Tibial nerve (tissue), 4 donors: ENCODE measurements at regions not wholly inside any gene's neighbourhood (a gene's known extent, or its start where the extent isn't known, plus 50 kb on each side); places are given as distances from the start of the nearest gene placed in this dataset.

Source experiments
- DNase-seq, 2 donors: peaks; one replicate each; pipeline ENCODE4 v3.0.0-alpha.2; 2019; ENCODE audit warnings: low spot score in 2 of 2
- H3K27ac ChIP-seq, 4 donors: fragments of 200-600 bp; sonication (generic) in 3 of 4; one replicate each; pipeline ENCODE4 v1.5.1; 2017 to 2019; ENCODE audit warnings: mild to moderate bottlenecking in 1 of 4
- H3K27me3 ChIP-seq, 2 donors: fragments of 200-600 bp; sonication (generic) in 1 of 2; one replicate each; pipeline versions ENCODE4 v1.5.1 to v1.6.0; 2017 to 2019
- H3K36me3 ChIP-seq, 3 donors: fragments of 200-600 bp; sonication (generic); one replicate each; pipeline ENCODE4 v1.5.1; 2018 to 2019
- H3K4me1 ChIP-seq, 4 donors: fragments of 200-600 bp; sonication (generic) in 3 of 4; one replicate each; pipeline ENCODE4 v1.5.1; 2017 to 2019
- H3K4me3 ChIP-seq, 4 donors: fragments of 200-600 bp; sonication (generic) in 3 of 4; one replicate each; pipeline ENCODE4 v1.5.1; 2017 to 2019; ENCODE audit warnings: mild to moderate bottlenecking in 1 of 4, moderate library complexity in 1 of 4
- H3K9me3 ChIP-seq, 4 donors: fragments of 200-600 bp; sonication (generic) in 3 of 4; one replicate each; pipeline ENCODE4 v1.5.1; 2017 to 2019
- EP300 ChIP-seq, 2 donors: sonication (generic); formaldehyde crosslinking; IDR thresholded peaks; one replicate each; pipeline ENCODE4 v1.6.1; 2017; ENCODE audit warnings: antibody characterized with exemption in 2 of 2, mild to moderate bottlenecking in 1 of 2
- POLR2A ChIP-seq, 2 donors: fragments of 450-650 bp; IDR thresholded peaks; one replicate each; pipeline ENCODE4 v1.6.1; 2017; ENCODE audit warnings: antibody characterized with exemption in 2 of 2, mild to moderate bottlenecking in 2 of 2, moderate library complexity in 2 of 2
- WGBS, 2 donors: methylation state at CpG; one replicate each; pipeline ENCODE4 v1.1.5; 2018; 5-methylcytosine and 5-hydroxymethylcytosine counted together
- TF ChIP-seq, protein P1 (sequence below), 5 experiments: fragments of 200-600 bp in 3 of 5; fragments of 450-650 bp in 2 of 5; sonication (generic) in 3 of 5; IDR thresholded peaks; one replicate each; pipeline ENCODE4 v1.5.1; 2016 to 2019; ENCODE audit warnings: antibody characterized with exemption in 5 of 5, mild to moderate bottlenecking in 3 of 5, moderate library complexity in 2 of 5

DNA sequence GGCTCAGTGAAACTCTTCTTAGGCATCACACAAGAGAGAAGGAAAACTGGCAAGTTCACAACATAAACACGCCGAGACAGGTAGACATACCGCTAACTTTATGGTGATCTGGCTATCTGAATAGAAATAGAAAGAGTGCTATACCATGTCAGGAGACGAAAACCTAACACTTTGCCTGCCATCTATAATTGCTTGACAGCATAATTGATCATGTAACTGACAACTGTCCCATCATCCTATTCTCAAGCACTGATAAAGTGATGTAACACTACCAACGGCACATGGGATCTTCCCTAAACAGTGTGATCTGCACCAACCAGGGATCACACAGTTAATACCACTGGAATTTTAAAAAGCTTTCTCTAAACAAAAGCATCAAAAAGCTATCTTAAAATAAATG is 270.9 kb upstream of the NSMCE3 start:
- H3K36me3 ChIP-seq = no peaks in the 10 kb centered on the region
- H3K27ac ChIP-seq = no peak overlapping the region
- TF ChIP-seq, protein P1, sequence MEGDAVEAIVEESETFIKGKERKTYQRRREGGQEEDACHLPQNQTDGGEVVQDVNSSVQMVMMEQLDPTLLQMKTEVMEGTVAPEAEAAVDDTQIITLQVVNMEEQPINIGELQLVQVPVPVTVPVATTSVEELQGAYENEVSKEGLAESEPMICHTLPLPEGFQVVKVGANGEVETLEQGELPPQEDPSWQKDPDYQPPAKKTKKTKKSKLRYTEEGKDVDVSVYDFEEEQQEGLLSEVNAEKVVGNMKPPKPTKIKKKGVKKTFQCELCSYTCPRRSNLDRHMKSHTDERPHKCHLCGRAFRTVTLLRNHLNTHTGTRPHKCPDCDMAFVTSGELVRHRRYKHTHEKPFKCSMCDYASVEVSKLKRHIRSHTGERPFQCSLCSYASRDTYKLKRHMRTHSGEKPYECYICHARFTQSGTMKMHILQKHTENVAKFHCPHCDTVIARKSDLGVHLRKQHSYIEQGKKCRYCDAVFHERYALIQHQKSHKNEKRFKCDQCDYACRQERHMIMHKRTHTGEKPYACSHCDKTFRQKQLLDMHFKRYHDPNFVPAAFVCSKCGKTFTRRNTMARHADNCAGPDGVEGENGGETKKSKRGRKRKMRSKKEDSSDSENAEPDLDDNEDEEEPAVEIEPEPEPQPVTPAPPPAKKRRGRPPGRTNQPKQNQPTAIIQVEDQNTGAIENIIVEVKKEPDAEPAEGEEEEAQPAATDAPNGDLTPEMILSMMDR (IDR thresholded peaks at IDR 0.05) = no peak
- TF ChIP-seq POLR2A (IDR thresholded peaks at IDR 0.05) (no peak), EP300 (IDR thresholded peaks at IDR 0.05) (no peak)
- H3K4me3 ChIP-seq = no peak overlapping the region
- H3K27me3 ChIP-seq = no peaks in the 10 kb centered on the region
- DNase-seq = no peak
- WGBS, 2 donors = 88 to 91% methylated on average over 5 of the region's 5 CpGs
- H3K9me3 ChIP-seq = peaks cover 0 to 11% (median 0%) of the 10 kb centered on the region in 4 donors
- H3K4me1 ChIP-seq = no peaks in the 10 kb centered on the region

DNA sequence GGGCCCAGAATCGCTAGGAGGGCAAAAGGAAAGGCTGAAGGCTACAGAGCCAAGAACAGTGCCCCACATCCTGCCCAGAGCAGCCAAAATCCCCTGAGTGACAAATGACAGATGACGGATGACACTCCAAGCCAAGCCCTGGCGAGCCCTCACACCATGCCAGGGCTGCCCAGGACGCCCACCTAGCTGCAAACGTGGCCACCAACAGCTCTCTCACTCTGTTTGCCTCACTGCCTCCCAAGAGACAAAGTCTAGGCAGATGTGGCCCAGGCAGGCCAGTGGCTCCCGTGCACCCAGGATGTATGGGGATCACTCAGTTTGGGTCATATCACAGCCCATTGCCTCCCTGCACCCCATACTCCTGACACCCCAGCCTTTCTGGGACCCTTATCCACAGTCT is 270.1 kb upstream of the NSMCE3 start:
- Histone ChIP-seq H3K27me3 (no peaks in the 10 kb centered on the region), H3K4me1 (no peaks in the 10 kb centered on the region), H3K36me3 (no peaks in the 10 kb centered on the region), H3K27ac (no peak overlapping the region), H3K9me3 (peaks cover 0 to 5% (median 0%) of the 10 kb centered on the region in 4 donors), H3K4me3 (no peak overlapping the region)
- 82 to 86% methylated on average over 6 of the region's 6 CpGs for WGBS, 2 donors
- DNase-seq = no peak
- TF ChIP-seq EP300 (IDR thresholded peaks at IDR 0.05) (no peak), POLR2A (IDR thresholded peaks at IDR 0.05) (no peak)
- TF ChIP-seq, protein P1 (IDR thresholded peaks at IDR 0.05) = no peak

DNA sequence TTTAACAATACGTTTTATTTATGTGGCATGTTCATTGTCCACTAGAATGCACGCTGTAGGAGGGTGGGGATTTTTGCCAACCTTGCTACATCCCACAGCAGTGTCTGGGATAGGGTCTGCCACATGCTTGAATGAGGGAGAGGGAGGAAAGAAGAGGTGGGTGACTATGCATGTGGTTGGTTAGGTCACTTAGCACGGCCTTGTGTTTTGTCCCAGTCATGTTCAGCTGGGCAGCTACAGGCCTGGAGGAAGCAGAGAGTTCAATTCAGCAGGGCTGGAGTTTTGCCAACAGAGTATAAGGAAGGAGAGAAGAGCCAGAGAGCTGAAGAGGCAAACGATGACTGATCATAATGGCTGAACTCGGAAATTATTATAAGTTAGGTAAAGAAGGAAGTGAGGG is 268.4 kb upstream of the NSMCE3 start:
- Histone ChIP-seq H3K27me3 (no peaks in the 10 kb centered on the region), H3K4me3 (no peak overlapping the region), H3K4me1 (no peaks in the 10 kb centered on the region), H3K36me3 (no peaks in the 10 kb centered on the region), H3K27ac (peak overlapping the region in 1 of 4 donors; percentile 30), H3K9me3 (no peaks in the 10 kb centered on the region)
- no peak for DNase-seq
- WGBS, 2 donors = 37 to 42% methylated on average over 5 of the region's 5 CpGs
- TF ChIP-seq POLR2A (IDR thresholded peaks at IDR 0.05) (no peak), EP300 (IDR thresholded peaks at IDR 0.05) (peak in 1 of 2 donors; percentile 9)
- TF ChIP-seq, protein P1 (IDR thresholded peaks at IDR 0.05) = no peak

DNA sequence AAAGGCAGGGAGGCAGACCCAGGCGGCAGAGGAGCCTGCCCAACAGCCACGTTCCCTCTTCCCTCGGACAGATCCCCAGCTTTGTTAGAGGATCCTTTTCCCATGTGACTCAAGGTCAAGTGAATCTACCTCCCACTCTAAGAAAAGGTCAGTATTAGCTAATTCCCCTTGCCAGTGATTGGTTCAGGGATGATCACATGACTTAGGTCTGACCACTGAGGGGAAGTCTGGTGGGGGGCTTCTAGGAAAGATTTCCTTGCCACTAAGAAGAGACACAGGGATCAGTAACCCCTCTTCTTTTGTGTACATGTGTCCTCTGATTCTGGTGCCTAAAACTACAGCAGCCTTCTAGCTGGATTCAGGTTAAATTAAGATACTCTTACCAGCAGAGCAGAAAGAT is 266.3 kb upstream of the NSMCE3 start:
- TF ChIP-seq POLR2A (IDR thresholded peaks at IDR 0.05) (no peak), EP300 (IDR thresholded peaks at IDR 0.05) (no peak)
- TF ChIP-seq, protein P1 (IDR thresholded peaks at IDR 0.05) = no peak
- DNase-seq = no peak
- 57 to 84% methylated on average over 3 of the region's 3 CpGs for WGBS, 2 donors
- H3K4me3 ChIP-seq = no peak overlapping the region
- no peaks in the 10 kb centered on the region for H3K4me1 ChIP-seq
- no peaks in the 10 kb centered on the region for H3K36me3 ChIP-seq
- H3K9me3 ChIP-seq = no peaks in the 10 kb centered on the region
- no peak overlapping the region for H3K27ac ChIP-seq
- H3K27me3 ChIP-seq = no peaks in the 10 kb centered on the region

DNA sequence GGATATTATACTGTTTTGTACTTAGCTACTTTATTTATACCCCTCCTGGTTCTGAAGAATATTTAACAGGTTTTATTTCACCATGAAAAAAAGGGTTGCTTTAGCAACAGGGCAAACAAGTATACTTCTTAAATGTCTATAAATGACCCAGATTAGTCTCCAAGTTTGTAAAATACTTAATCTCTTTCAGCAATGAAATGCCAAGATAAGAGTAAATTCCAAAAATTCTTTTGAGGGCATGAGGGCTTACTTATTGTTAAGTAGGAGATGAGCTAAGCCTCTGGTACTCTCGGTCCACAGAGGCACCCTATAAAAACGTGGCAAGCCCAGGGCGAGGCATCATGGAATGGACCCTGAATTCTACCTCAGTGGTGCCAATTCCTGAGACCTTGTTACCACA is 264.8 kb upstream of the NSMCE3 start:
- no peak overlapping the region for H3K4me3 ChIP-seq
- H3K9me3 ChIP-seq = no peaks in the 10 kb centered on the region
- H3K4me1 ChIP-seq = no peaks in the 10 kb centered on the region
- TF ChIP-seq EP300 (IDR thresholded peaks at IDR 0.05) (no peak), POLR2A (IDR thresholded peaks at IDR 0.05) (no peak)
- TF ChIP-seq, protein P1 (IDR thresholded peaks at IDR 0.05) = no peak
- 30 to 35% methylated on average over 3 of the region's 3 CpGs for WGBS, 2 donors
- no peak overlapping the region for H3K27ac ChIP-seq
- no peaks in the 10 kb centered on the region for H3K27me3 ChIP-seq
- DNase-seq = no peak
- H3K36me3 ChIP-seq = no peaks in the 10 kb centered on the region
